Superior temporal gyrus (tissue), 1 donor: ENCODE measurements at regions not wholly inside any gene's neighbourhood (a gene's known extent, or its start where the extent isn't known, plus 50 kb on each side); places are given as distances from the start of the nearest gene placed in this dataset.
A peak's percentile ranks its signal among the peaks of the same experiment; 100 is the strongest.
"Not testable (repeated sequence)": the region's sequence is repeated elsewhere in the genome, so short reads cannot be mapped to it uniquely, and the experiment has no call there.

Source experiments
- DNase-seq: peaks from one replicate; pipeline ENCODE4 v3.0.0-alpha.2; 2016; ENCODE audit errors: extremely low spot score

DNA sequence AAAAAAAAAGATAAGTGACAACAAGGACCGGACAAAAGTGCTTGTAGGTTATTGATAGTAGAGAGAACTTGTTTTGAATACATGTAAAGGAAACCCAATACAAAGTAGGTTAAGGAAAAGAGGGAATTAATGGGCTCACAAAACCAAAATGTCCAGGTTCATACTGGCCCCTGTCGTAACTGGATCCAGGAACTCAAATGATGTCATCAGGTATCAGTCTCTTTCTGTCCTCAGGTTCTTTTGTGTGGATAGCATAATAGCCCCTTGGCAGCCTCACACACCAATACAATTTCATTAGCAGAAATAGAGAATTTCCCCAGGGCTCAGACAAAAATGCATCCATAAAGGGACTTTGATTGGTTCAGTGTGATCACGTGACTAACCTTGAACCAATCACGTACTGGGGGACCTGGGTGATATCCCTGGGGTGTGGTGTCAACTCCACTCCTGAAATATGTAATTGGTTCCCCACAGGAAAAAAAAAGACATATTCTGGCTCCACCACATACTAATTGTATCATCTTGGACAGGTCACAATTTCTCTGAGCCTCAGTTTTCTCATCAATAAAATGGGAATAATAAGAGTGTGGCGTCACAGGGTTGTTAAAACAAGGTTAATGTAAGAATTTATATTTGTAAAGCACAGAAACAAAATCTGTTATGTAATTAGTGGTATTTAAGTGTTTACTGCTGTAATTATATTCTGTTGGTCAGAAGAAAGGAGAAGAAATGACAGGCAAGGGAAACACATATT lies 174.8 kb downstream of the PDGFRA start:
- no peak for DNase-seq

DNA sequence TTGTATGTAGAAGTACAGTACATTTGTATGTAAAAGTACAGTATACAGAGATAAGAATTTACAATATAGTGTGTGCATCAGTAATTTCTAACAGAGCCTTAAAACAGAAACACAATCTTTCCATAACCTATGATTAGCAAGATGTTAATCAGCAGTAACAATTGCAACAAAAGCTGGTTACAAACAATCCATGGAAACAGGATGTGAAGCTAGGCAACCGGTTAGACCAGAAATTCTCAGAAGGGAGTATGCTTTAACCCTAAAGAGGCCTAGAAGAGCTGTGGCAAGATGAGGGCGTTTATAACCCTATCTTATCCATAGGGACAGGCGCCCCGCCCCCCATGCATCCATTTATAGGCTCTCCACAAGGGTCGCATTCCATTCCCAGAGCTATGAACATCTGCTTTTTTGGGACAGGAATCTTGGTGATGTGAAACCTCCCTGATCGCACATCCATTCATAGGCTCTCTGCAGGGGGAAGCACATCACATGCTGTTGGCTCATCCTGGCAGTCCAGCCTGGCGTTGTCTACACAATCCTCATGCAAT lies 180.3 kb downstream of the PDGFRA start:
- not testable (repeated sequence) for DNase-seq

DNA sequence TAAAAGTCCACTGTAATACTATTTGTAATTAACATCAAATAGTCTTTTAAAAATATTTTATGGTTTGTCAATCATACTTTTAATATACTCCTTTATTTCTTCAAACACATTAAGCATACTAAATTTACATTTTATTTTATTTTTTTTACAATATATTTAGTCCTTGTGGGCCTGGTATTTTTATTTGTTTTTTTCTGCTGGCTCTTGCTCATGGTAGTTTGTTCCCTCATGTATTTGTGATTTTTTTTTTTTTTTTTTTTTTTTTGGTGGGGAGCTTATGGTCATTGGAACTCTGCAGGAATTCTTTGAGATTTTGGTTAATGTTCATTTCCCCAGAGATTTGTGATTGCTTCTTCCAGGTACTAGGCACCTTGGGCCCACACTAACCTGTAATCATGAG lies 185.5 kb downstream of the PDGFRA start:
- DNase-seq, result no peak

GRCh38 chr4:54417476-54417875 lies 188.4 kb downstream of the PDGFRA start:
- no peak for DNase-seq

GRCh38 chr4:54418468-54418867 lies 189.4 kb downstream of the PDGFRA start:
- no peak for DNase-seq

DNA sequence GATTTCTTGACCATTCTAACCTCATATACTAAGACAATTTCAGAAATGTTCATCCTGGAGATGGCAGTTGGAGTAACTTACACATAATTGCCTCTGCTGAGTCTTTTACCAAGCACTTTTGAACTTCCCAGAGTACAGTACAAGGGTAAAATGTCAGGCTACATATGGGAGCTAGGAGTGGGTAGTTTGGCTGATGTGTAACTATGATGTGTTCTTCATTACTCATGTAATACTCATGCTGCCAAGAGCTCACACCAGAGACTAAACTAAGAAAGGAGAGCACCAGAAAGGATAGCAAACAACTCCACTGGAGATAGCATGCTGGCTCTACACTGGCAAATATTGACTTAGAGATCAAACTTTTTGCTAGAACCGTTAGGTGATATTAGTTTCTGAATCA lies 194.0 kb downstream of the PDGFRA start:
- DNase-seq, result no peak

- no peak for DNase-seq
Observed at GRCh38 chr4:54427826-54428225, 198.7 kb downstream of the PDGFRA start.

DNA sequence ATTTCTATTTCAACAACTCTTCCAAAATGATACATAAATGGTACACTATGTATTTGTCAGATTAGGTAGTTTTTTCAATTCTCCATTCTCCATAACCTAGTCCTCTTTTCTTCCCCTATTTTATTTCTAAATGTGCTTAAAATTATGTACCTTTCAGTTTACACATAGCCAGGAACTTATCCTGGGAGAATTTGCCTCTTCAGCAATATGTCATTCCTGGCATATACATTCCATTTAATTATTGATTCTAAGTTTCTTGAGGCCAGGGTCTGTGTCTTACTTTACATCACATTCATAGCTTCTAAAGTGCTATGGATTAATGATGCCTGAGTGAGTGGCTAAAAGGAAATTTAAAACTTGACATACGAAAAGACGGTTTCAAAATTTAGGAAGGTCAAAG lies 199.8 kb downstream of the PDGFRA start:
- DNase-seq, result no peak

DNA sequence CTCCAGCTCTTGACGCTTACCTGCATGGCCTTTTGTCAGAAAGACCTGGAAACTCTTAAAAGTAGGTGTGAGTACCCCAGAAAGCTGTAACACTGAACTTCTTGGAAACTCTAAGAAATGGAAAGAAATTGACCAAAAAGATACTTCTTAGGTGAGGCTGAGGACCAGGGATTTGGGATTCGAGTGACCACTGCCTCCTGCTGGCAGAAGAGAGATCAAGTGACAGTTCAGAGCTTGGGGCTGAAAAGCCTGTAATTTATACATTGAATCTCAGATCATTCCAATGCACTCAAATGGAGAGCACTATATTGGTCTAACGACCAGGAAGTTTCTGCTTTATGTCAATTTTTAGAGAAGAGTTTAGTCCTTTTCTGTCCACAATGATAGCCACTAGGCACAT lies 204.6 kb downstream of the PDGFRA start:
- no peak for DNase-seq

DNA sequence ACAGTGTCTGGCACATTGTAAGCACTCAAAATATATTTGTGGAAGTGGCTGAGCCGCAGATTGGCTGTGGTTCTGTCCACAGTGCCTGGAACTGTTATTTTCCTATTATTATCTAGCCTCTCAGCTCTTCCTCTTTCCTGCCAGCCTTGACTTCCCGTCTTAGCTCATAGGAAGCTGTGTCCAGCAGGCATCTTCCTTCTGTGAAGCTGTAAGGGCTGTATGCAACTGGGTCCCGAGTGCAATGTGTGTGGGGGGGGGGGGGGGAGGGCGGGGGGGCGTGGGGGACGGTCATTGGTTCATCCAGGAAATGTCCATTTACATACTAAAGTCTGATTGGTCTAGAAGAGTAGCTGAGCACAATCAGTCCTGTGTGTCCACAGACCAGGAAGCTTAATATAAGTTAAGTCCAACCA lies 210.7 kb downstream of the PDGFRA start:
- no peak for DNase-seq

GRCh38 chr4:54440394-54441136 lies 211.5 kb downstream of the PDGFRA start:
- peak; percentile 85 for DNase-seq

DNA sequence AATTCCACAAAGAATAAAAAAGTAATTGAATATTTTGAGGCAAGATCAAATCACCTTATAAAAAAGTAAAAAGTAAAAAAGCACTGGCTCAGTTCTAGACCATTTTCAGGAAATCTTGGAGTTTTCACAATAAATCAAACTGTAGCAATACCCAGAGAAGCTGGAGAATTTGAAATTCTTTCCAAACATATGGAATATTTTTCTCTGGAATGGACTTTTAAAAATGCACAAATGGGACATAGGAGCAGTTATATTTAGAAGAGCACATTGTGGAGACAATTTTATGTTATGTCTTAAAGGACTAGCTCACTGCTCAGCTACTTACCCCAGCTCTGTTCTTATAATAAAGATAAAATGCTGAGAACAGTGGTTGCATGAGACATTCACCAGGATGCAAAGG lies 211.9 kb upstream of the KIT start:
- no peak for DNase-seq

- DNase-seq, result no peak
Observed at GRCh38 chr4:54446581-54446980, 211.2 kb upstream of the KIT start.

DNA sequence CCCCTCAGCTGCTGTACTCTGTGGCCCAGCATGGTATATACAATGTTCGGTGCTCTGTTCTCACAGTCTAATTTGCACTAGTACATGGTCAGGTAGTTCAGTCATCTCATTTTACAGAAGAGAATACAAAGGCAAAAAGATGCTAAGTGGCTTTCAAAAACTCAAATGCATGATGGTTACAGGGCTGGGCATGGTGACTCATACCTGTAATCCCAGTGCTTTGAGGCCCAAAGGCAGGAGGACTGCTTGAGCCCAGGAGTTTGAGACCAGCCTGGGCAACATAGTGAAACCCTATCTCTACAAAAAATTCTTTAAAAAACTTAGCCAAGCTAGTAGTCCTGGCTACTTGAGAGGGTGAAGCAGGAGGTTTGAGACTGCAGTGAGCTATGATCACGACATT lies 210.5 kb upstream of the KIT start:
- no peak for DNase-seq

GRCh38 chr4:54449999-54450398 lies 207.8 kb upstream of the KIT start:
- no peak for DNase-seq

DNA sequence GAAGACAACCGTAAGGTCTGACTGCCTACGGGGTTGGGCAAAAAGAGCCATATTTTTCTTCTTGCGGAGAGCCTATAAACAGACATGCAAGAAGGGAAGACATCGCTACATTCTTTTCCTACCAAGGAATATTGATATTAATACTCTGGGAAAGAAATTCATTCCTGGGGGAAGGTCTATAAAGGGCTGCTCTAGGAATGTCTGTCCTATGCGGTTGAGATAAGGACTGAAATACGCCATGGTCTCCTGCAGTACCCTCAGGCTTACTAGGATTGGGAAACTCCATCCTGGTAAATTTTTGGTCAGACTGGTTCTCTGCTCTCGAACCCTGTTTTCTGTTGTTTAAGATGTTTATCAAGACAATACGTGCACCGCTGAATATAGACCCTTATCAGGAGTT lies 190.8 kb upstream of the KIT start:
- DNase-seq, result not testable (repeated sequence)

DNA sequence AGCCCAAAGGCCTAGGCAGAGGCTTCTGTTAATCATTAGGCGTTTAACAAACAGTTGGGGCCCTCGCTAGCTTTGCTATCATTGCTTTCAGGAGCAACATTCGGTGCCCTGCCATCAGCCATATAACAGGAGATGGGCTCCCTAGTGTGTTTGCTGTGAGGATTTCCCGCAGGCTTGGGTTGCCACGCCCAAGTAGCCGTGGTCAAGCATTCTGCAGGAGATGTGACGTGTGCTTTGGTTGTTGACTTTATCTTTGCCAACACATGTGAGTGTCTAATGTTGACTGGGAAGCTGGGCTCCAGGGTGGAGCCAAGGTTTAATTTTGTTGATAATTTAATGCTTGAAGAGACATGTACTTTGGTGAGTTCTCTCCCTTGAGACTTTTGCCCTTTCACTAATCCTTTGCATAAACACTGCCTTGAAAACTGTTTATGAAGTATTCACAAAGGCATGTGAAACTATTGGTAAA lies 184.6 kb upstream of the KIT start:
- no peak for DNase-seq

DNA sequence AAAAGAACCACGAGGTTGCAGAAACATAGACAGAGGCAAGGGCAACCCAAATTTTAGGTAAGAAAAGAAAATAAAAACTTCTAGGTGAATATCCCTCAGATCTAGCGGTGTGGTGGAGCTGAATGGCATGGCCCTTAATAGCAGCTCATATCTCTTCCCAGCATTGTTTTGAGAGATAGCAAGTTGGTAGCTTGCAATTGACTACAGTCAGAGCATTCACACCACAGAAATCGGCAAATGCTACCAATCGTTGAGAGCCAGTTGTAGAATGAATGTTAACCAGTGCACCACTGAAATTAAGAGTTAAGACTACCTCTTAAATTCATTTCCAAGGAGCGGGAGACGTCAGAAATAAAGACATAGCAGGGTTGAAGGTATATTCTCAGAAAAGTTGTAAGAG lies 184.0 kb upstream of the KIT start:
- DNase-seq, result no peak

DNA sequence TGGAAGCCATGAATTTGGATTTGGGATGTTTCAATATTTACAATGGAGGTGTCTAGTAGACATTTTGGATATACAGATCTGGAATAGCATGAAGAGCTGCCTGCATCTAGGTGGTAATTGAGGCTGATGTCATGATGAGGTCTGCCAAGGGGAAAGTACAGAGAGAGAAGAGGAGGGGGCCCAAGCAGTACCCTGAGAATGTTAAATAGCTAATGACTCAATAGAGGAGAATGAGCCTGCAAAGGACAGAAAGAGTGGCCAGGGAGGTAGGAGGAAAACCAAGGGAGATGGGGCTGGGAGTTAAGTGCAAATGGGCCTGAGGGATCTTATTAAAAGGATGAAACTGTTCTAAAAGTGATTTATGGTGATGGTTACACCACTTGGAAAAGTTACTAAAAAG lies 182.2 kb upstream of the KIT start:
- DNase-seq, result no peak

- no peak for DNase-seq
Observed at GRCh38 chr4:54482529-54483200, 175.1 kb upstream of the KIT start.

- DNase-seq, result no peak
Observed at GRCh38 chr4:54484383-54484782, 173.4 kb upstream of the KIT start.

GRCh38 chr4:54487491-54487890 lies 170.3 kb upstream of the KIT start:
- no peak for DNase-seq
